ENCODE measurements at regions not wholly inside any gene's neighbourhood (a gene's known extent, or its start where the extent isn't known, plus 50 kb on each side); places are given as distances from the start of the nearest gene placed in this dataset.
"Not testable (repeated sequence)": the region's sequence is repeated elsewhere in the genome, so short reads cannot be mapped to it uniquely, and the experiment has no call there.

DNA sequence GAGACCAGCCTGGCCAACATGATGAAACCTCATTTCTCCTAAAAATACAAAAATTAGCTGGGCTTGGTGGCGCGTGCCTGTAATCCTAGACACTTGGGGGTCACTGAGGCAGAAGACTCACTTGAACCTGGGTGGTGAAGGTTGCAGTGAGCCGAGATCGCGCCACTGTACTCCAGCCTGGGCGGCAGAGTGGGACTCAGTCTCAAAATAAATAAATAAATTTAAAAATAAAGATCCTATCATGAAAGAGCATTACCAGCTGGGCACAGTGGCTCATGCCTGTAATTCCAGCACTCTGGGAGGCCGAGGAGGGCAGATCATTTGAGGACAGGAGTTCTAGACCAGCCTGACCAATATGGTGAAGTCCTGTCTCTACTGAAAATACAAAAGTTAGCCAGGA, 4489.2 kb upstream of the OR11H1 start:
- TF ChIP-seq, protein P1, sequence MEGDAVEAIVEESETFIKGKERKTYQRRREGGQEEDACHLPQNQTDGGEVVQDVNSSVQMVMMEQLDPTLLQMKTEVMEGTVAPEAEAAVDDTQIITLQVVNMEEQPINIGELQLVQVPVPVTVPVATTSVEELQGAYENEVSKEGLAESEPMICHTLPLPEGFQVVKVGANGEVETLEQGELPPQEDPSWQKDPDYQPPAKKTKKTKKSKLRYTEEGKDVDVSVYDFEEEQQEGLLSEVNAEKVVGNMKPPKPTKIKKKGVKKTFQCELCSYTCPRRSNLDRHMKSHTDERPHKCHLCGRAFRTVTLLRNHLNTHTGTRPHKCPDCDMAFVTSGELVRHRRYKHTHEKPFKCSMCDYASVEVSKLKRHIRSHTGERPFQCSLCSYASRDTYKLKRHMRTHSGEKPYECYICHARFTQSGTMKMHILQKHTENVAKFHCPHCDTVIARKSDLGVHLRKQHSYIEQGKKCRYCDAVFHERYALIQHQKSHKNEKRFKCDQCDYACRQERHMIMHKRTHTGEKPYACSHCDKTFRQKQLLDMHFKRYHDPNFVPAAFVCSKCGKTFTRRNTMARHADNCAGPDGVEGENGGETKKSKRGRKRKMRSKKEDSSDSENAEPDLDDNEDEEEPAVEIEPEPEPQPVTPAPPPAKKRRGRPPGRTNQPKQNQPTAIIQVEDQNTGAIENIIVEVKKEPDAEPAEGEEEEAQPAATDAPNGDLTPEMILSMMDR (IDR thresholded peaks at IDR 0.05) = not testable (repeated sequence)
- not testable (repeated sequence) for TF ChIP-seq POLR2AphosphoS5, EP300, POLR2A (IDR thresholded peaks at IDR 0.05)
